GM19468 (cell line): ENCODE measurements at regions not wholly inside any gene's neighbourhood (a gene's known extent, or its start where the extent isn't known, plus 50 kb on each side); places are given as distances from the start of the nearest gene placed in this dataset.
"Not testable (repeated sequence)": the region's sequence is repeated elsewhere in the genome, so short reads cannot be mapped to it uniquely, and the experiment has no call there.

Experiments used
- ATAC-seq: cut with Tn5 transposase; IDR thresholded peaks from one replicate; pipeline ENCODE4 v1.9.1; 2021; ENCODE audit warnings: mild to moderate bottlenecking, moderate library complexity, moderate number of reproducible peaks; ENCODE audit not compliant: unreplicated experiment; ENCODE audit errors: extremely low read depth

- ATAC-seq = no peak
These were observed 99.7 kb upstream of the DAZL start for GRCh38 chr3:16704941-16705340.

- no peak for ATAC-seq
These were observed 102.0 kb upstream of the DAZL start for GRCh38 chr3:16707260-16707659.

- no peak for ATAC-seq
These were observed 103.1 kb upstream of the DAZL start for GRCh38 chr3:16708285-16708684.

- ATAC-seq = not testable (repeated sequence)
These were observed 106.5 kb upstream of the DAZL start for GRCh38 chr3:16711691-16712090.

- no peak for ATAC-seq
These were observed 110.1 kb upstream of the DAZL start for GRCh38 chr3:16715281-16715680.

- no peak for ATAC-seq
These were observed 114.2 kb upstream of the DAZL start for GRCh38 chr3:16719426-16719825.

GRCh38 chr3:16720367-16720940 lies 115.2 kb upstream of the DAZL start:
- no peak for ATAC-seq

- no peak for ATAC-seq
These were observed 116.3 kb upstream of the DAZL start for GRCh38 chr3:16721494-16721893.

GRCh38 chr3:16723978-16724377 lies 118.8 kb upstream of the DAZL start:
- no peak for ATAC-seq

- ATAC-seq = no peak
These were observed 119.3 kb upstream of the DAZL start for GRCh38 chr3:16724487-16724886.

- no peak for ATAC-seq
These were observed 120.7 kb upstream of the DAZL start for GRCh38 chr3:16725972-16726371.

- ATAC-seq = no peak
These were observed 123.8 kb upstream of the DAZL start for GRCh38 chr3:16728770-16729745.

- ATAC-seq = no peak
These were observed 133.2 kb upstream of the DAZL start for GRCh38 chr3:16738451-16738850.

GRCh38 chr3:16739541-16740105 lies 134.4 kb upstream of the DAZL start:
- no peak for ATAC-seq

- no peak for ATAC-seq
These were observed 135.3 kb upstream of the DAZL start for GRCh38 chr3:16740515-16740914.

- ATAC-seq = no peak
These were observed 136.0 kb upstream of the DAZL start for GRCh38 chr3:16741103-16741758.

GRCh38 chr3:16741890-16742289 lies 136.7 kb upstream of the DAZL start:
- no peak for ATAC-seq

- ATAC-seq = no peak
These were observed 138.1 kb upstream of the DAZL start for GRCh38 chr3:16743276-16743675.

- no peak for ATAC-seq
These were observed 125.4 kb upstream of the PLCL2 start for GRCh38 chr3:16759227-16759903.

- ATAC-seq = no peak
These were observed 123.2 kb upstream of the PLCL2 start for GRCh38 chr3:16761571-16761970.
